Lower leg skin (tissue), 4 donors: ENCODE measurements at regions not wholly inside any gene's neighbourhood (a gene's known extent, or its start where the extent isn't known, plus 50 kb on each side); places are given as distances from the start of the nearest gene placed in this dataset.
"Not testable (repeated sequence)": the region's sequence is repeated elsewhere in the genome, so short reads cannot be mapped to it uniquely, and the experiment has no call there.

Experiments
- DNase-seq, 2 donors: peaks; one replicate each; pipeline ENCODE4 v3.0.0-alpha.2; 2019; ENCODE audit warnings: low spot score in 2 of 2
- H3K4me3 ChIP-seq: fragments of 200-600 bp; sonication (generic); 2 replicates; pipeline ENCODE4 v1.5.1; 2017; ENCODE audit warnings: mild to moderate bottlenecking, low read depth; ENCODE audit not compliant: poor library complexity, severe bottlenecking
- CTCF ChIP-seq, 3 donors: fragments of 450-650 bp; IDR thresholded peaks; one replicate each; pipeline ENCODE4 v1.5.1; 2016; ENCODE audit warnings: antibody characterized with exemption in 3 of 3, mild to moderate bottlenecking in 3 of 3, moderate library complexity in 2 of 3
- POLR2A ChIP-seq, 2 donors: fragments of 450-650 bp; IDR thresholded peaks; one replicate each; pipeline ENCODE4 v1.6.1; 2016 to 2017; ENCODE audit warnings: antibody characterized with exemption in 2 of 2, mild to moderate bottlenecking in 1 of 2, moderate library complexity in 1 of 2
- WGBS, 2 donors: methylation state at CpG; one replicate each; pipeline ENCODE4 v1.1.5; 2018; 5-methylcytosine and 5-hydroxymethylcytosine counted together
- intact Hi-C: fragments of 100-400 bp; cut with DNase I; formaldehyde crosslinking; loops from one replicate; pipeline ENCODE4 v1.15.0; 2023; ENCODE audit warnings: low total_unique reads

GRCh38 chr9:115681585-115681984 lies 472.0 kb upstream of the PAPPA start:
- intact Hi-C loops, result no loop called here
- DNase-seq, result no peak
- 81 to 83% methylated on average over 3 of the region's 3 CpGs for WGBS, 2 donors
- TF ChIP-seq CTCF (IDR thresholded peaks at IDR 0.05), result no peak
- no peak overlapping the region for H3K4me3 ChIP-seq

GRCh38 chr9:115686069-115686468 lies 467.5 kb upstream of the PAPPA start:
- 94 to 100% methylated on average over 1 of the region's 1 CpG for WGBS, 2 donors
- intact Hi-C loops, result no loop called here
- H3K4me3 ChIP-seq, result no peak overlapping the region

GRCh38 chr9:115687356-115687755 lies 466.2 kb upstream of the PAPPA start:
- no peak for DNase-seq
- WGBS, 2 donors, result 77 to 78% methylated on average over 3 of the region's 3 CpGs
- H3K4me3 ChIP-seq, result no peak overlapping the region
- intact Hi-C loops, result no loop called here
- TF ChIP-seq CTCF (IDR thresholded peaks at IDR 0.05) (no peak), POLR2A (IDR thresholded peaks at IDR 0.05) (no peak)

More at GRCh38 chr9:115686069-115686468, 467.5 kb upstream of the PAPPA start:
- no peak for DNase-seq
- TF ChIP-seq CTCF (IDR thresholded peaks at IDR 0.05) (no peak), POLR2A (IDR thresholded peaks at IDR 0.05) (no peak)

- 73 to 75% methylated on average over 1 of the region's 1 CpG for WGBS, 2 donors
- no peak overlapping the region for H3K4me3 ChIP-seq
- TF ChIP-seq CTCF (IDR thresholded peaks at IDR 0.05) (no peak), POLR2A (IDR thresholded peaks at IDR 0.05) (no peak)
- no peak for DNase-seq
- intact Hi-C loops, result no loop called here
Measured at GRCh38 chr9:115689331-115689730, 464.3 kb upstream of the PAPPA start.

- no peak for DNase-seq
- intact Hi-C loops, result no loop called here
- WGBS, 2 donors, result 60 to 69% methylated on average over 5 of the region's 5 CpGs
- no peak overlapping the region for H3K4me3 ChIP-seq
- no peak for TF ChIP-seq POLR2A (IDR thresholded peaks at IDR 0.05)
- no peak for TF ChIP-seq CTCF (IDR thresholded peaks at IDR 0.05)
Measured at GRCh38 chr9:115690786-115691496, 462.6 kb upstream of the PAPPA start.

GRCh38 chr9:115691693-115692092 lies 461.9 kb upstream of the PAPPA start:
- no peak for DNase-seq
- H3K4me3 ChIP-seq, result no peak overlapping the region
- TF ChIP-seq CTCF (IDR thresholded peaks at IDR 0.05), result no peak
- intact Hi-C loops, result no loop called here
- WGBS, 2 donors, result 62% methylated on average over 3 of the region's 3 CpGs

GRCh38 chr9:115692868-115693267 lies 460.7 kb upstream of the PAPPA start:
- H3K4me3 ChIP-seq, DNase-seq, intact Hi-C loops: not testable (repeated sequence)
- 88 to 90% methylated on average over 2 of the region's 2 CpGs for WGBS, 2 donors
